ENCODE measurements at regions not wholly inside any gene's neighbourhood (a gene's known extent, or its start where the extent isn't known, plus 50 kb on each side); places are given as distances from the start of the nearest gene placed in this dataset.

DNA sequence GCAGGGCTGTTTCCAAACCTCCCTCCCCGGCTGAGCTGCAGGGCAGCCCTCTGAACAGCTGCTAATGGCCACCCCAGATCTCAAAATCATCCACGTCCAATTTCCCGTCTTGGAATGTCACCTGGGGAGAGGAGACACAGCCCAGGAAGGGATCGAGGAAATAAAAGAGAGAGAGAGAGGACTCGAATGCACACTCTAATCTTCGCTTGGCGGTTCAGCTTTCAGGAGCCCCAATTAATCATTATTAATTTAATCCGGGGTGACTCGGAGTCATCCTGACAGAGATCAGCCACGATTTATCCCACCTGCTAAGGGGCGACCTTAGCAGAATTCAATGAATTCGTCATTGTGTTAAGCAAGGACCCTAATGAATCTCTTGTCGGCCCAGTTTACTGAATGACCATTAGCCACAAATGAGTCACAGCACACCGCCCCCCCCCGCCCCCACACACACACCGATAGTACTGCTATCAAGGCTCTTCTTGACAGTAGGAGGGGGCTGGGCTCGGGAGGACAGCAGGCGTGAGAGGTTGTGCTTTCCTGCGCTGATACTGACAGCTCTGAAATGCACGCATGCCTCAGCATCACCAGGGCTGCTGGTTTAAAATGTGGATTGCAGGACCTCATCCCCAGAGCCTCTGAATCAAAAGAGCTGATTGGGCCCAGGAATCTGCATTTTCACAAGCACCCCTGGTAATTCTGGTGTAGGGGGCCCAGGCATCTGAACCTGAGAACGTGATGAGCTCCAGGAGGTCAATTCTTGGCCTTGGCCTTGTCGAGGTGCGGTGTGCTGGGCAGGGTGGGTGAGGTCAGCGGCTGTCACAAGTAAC, 190.0 kb upstream of the CIBAR2 start:
- H3K9me3 ChIP-seq (ENCODE audit: control insufficient read depth, insufficient read depth, low read depth, low read length) = no peaks in the 10 kb centered on the region
- in situ Hi-C loops (cut with HindIII; ENCODE audit: low pct_unique_long_range_greater_than_20kb, low sequenced_read_pairs) (no loop called here), intact Hi-C loops (cut with micrococcal nuclease; ENCODE audit: unreplicated experiment) (no loop called here)
- ATAC-seq (no peak), DNase-seq (ENCODE audit: low read depth, low spot score) (no peak)
- H3K4me3 ChIP-seq (ENCODE audit: low read depth in 2 of 2, low read length in 2 of 2) = no peak overlapping the region; a peak in 1 of 4 replicates
- H3K27ac ChIP-seq (ENCODE audit: low read length) = peak overlapping the region; percentile 68
- BruUV-seq (replicated peaks) = no TSS peak
- POLR2A ChIA-PET = no interaction called here
- H3K27me3 ChIP-seq (ENCODE audit: control insufficient read depth, insufficient read depth, low read length) = no peaks in the 10 kb centered on the region
- peaks cover 46% of the 10 kb centered on the region for H3K4me1 ChIP-seq (ENCODE audit: control insufficient read depth, insufficient read depth, low read length)
- TF ChIP-seq TCF7L2 (IDR thresholded peaks at IDR 0.05; ENCODE audit: low read depth, low read length) = no peak
- TF ChIP-seq SIN3A (IDR thresholded peaks at IDR 0.05; ENCODE audit: borderline replicate concordance, insufficient read depth, low read depth, low read length) = no peak
- no peak for TF ChIP-seq REST (IDR thresholded peaks at IDR 0.05; ENCODE audit: insufficient read depth in 1 of 2, low read depth in 2 of 2, low read length in 1 of 2)
- TF ChIP-seq CTCF (IDR thresholded peaks at IDR 0.05) = no peak
- no peak for TF ChIP-seq POLR2AphosphoS5 (IDR thresholded peaks at IDR 0.05; ENCODE audit: low read depth, low read length)
- CTCF ChIA-PET = interaction anchor here (0.6 to 0.7 kb wide), 2 partner anchors 91 to 134 kb away, joined by 3 to 4 read pairs; no protein-coding TSS in a partner anchor
- H3K36me3 ChIP-seq (ENCODE audit: control insufficient read depth, insufficient read depth, low read length) = no peaks in the 10 kb centered on the region

DNA sequence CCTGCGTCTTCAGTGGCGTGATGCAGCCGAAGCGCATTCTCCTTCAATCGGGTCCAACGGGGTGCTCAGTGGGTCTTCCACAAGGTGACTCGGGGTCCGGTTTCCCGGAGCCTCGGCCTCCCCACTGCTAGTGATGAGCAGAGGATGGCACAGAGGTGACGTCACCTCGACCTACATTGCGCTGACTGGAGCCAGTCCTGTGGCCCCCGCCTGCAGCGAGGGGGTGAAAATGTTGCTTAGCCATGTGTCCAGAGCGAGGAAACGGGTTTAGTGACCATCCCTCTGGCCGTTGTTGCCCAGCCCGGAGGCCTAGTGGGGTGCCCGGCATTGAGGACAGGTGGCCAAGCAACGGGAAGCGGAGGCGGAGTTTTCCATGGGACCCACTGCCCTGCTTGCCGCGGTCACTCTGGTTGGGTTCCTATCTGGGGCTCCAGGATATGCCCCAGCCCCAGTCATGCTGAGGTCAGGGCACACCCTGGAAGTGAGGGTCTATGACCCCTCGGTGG, 190.6 kb upstream of the CIBAR2 start:
- Histone ChIP-seq H3K4me3 (ENCODE audit: low read depth in 2 of 2, low read length in 2 of 2) (peak overlapping the region; percentile 11 to 38; a peak in 2 of 4 replicates), H3K9me3 (ENCODE audit: control insufficient read depth, insufficient read depth, low read depth, low read length) (no peaks in the 10 kb centered on the region), H3K27me3 (ENCODE audit: control insufficient read depth, insufficient read depth, low read length) (no peaks in the 10 kb centered on the region), H3K4me1 (ENCODE audit: control insufficient read depth, insufficient read depth, low read length) (peaks cover 53% of the 10 kb centered on the region), H3K27ac (ENCODE audit: low read length) (peak overlapping the region; percentile 68; the same call in 1 of the 2 replicates), H3K36me3 (ENCODE audit: control insufficient read depth, insufficient read depth, low read length) (no peaks in the 10 kb centered on the region)
- CTCF ChIA-PET = interaction anchor here (0.6 kb wide), 1 partner anchor 91 kb away, joined by 3 read pairs; no protein-coding TSS in a partner anchor
- POLR2A ChIA-PET = no interaction called here
- TF ChIP-seq CTCF (IDR thresholded peaks at IDR 0.05) = no peak
- TF ChIP-seq SIN3A (IDR thresholded peaks at IDR 0.05; ENCODE audit: borderline replicate concordance, insufficient read depth, low read depth, low read length) = no peak
- no peak for TF ChIP-seq POLR2AphosphoS5 (IDR thresholded peaks at IDR 0.05; ENCODE audit: low read depth, low read length)
- TF ChIP-seq TCF7L2 (IDR thresholded peaks at IDR 0.05; ENCODE audit: low read depth, low read length) = no peak
- ATAC-seq (peak; percentile 31), DNase-seq (ENCODE audit: low read depth, low spot score) (no peak)
- BruUV-seq (replicated peaks) = no TSS peak
- intact Hi-C loops (cut with micrococcal nuclease; ENCODE audit: unreplicated experiment) = no loop called here
- in situ Hi-C loops (cut with HindIII; ENCODE audit: low pct_unique_long_range_greater_than_20kb, low sequenced_read_pairs) = no loop called here
